Smooth muscle cell (in vitro differentiated cells): ENCODE measurements at regions not wholly inside any gene's neighbourhood (a gene's known extent, or its start where the extent isn't known, plus 50 kb on each side); places are given as distances from the start of the nearest gene placed in this dataset.

ENCODE experiments used
- DNase-seq: peaks from one replicate; lab custom pipeline; 2025; ENCODE audit not compliant: unreplicated experiment; lab: John Stamatoyannopoulos, UW
- H2AFZ ChIP-seq: fragments of 200-600 bp; sonication (generic); 2 replicates; pipeline ENCODE4 v1.6.0; 2016; ENCODE audit warnings: antibody characterized with exemption, low read depth, mild to moderate bottlenecking
- H3F3A ChIP-seq: fragments of 200-600 bp; sonication (generic); 2 replicates; pipeline ENCODE4 v1.6.0; 2017; ENCODE audit warnings: antibody characterized with exemption, low read depth
- H3K27ac ChIP-seq: fragments of 200-600 bp; sonication (generic); 2 replicates; pipeline ENCODE4 v1.5.1; 2016; ENCODE audit warnings: low read depth, mild to moderate bottlenecking
- H3K27me3 ChIP-seq: fragments of 200-600 bp; sonication (generic); 2 replicates; pipeline ENCODE4 v1.6.1; 2016; ENCODE audit warnings: low read depth, mild to moderate bottlenecking
- H3K36me3 ChIP-seq: fragments of 200-600 bp; sonication (generic); 2 replicates; pipeline ENCODE4 v1.5.1; 2016; ENCODE audit warnings: low read depth
- H3K4me1 ChIP-seq: fragments of 200-600 bp; sonication (generic); 2 replicates; pipeline ENCODE4 v1.5.1; 2016; ENCODE audit warnings: low read depth
- H3K4me2 ChIP-seq: fragments of 200-600 bp; sonication (generic); 2 replicates; pipeline ENCODE4 v1.6.0; 2016; ENCODE audit warnings: mild to moderate bottlenecking
- H3K4me3 ChIP-seq: fragments of 200-600 bp; sonication (generic); 2 replicates; pipeline ENCODE4 v1.5.1; 2016; ENCODE audit warnings: mild to moderate bottlenecking
- H3K79me2 ChIP-seq: fragments of 200-600 bp; sonication (generic); 2 replicates; pipeline ENCODE4 v1.6.0; 2016; ENCODE audit warnings: low read depth, mild to moderate bottlenecking
- H3K9ac ChIP-seq: fragments of 200-600 bp; sonication (generic); 2 replicates; pipeline ENCODE4 v1.6.0; 2016; ENCODE audit warnings: low read depth
- H3K9me3 ChIP-seq: fragments of 200-600 bp; sonication (generic); replicated peaks from 2 replicates; pipeline ENCODE4 v1.5.1; 2016; ENCODE audit warnings: low read depth
- H4K20me1 ChIP-seq: fragments of 200-600 bp; sonication (generic); 2 replicates; pipeline ENCODE4 v1.6.0; 2016; ENCODE audit warnings: low read depth
- CTCF ChIP-seq: fragments of 200-600 bp; sonication (generic); IDR thresholded peaks from 2 replicates; pipeline ENCODE4 v1.5.1; 2017; ENCODE audit warnings: borderline replicate concordance, mild to moderate bottlenecking, antibody characterized with exemption; ENCODE audit not compliant: insufficient read depth, poor library complexity, severe bottlenecking
- WGBS: methylation state at CpG from one replicate; pipeline ENCODE4 v1.1.7; 2016; ENCODE audit warnings: low lambda C conversion rate; 5-methylcytosine and 5-hydroxymethylcytosine counted together

- Histone ChIP-seq H3K27ac (no peak overlapping the region), H3F3A (no peaks in the 10 kb centered on the region), H3K9ac (no peak overlapping the region), H3K4me2 (no peak overlapping the region), H3K27me3 (no peaks in the 10 kb centered on the region), H3K4me3 (no peak overlapping the region), H3K9me3 (peaks cover 5% of the 10 kb centered on the region), H3K79me2 (no peaks in the 10 kb centered on the region), H3K36me3 (peaks cover 8% of the 10 kb centered on the region), H4K20me1 (no peaks in the 10 kb centered on the region), H3K4me1 (no peaks in the 10 kb centered on the region), H2AFZ (no peak overlapping the region)
- WGBS: 88% methylated on average over 11 of the region's 11 CpGs
- DNase-seq: no peak
- no peak for TF ChIP-seq CTCF
Measured at GRCh38 chr1:192739476-192740184, 69.2 kb upstream of the RGS2 start.

GRCh38 chr1:192740214-192740613 is 68.6 kb upstream of the RGS2 start:
- Histone ChIP-seq H3K4me2 (no peak overlapping the region), H3K36me3 (peaks cover 8% of the 10 kb centered on the region), H3K27ac (no peak overlapping the region), H2AFZ (no peak overlapping the region), H3K9me3 (peaks cover 5% of the 10 kb centered on the region), H3K4me1 (no peaks in the 10 kb centered on the region), H4K20me1 (no peaks in the 10 kb centered on the region), H3K9ac (no peak overlapping the region), H3K79me2 (no peaks in the 10 kb centered on the region), H3K4me3 (no peak overlapping the region), H3F3A (no peaks in the 10 kb centered on the region), H3K27me3 (no peaks in the 10 kb centered on the region)
- no peak for TF ChIP-seq CTCF
- no peak for DNase-seq
- 97% methylated on average over 1 of the region's 1 CpG for WGBS

- H3K9me3 ChIP-seq: peaks cover 5% of the 10 kb centered on the region
- no peak for TF ChIP-seq CTCF
- no peaks in the 10 kb centered on the region for H4K20me1 ChIP-seq
- H3K36me3 ChIP-seq: peaks cover 8% of the 10 kb centered on the region
- DNase-seq: no peak
- 99% methylated on average over 3 of the region's 3 CpGs for WGBS
- no peak overlapping the region for H2AFZ ChIP-seq
- H3F3A ChIP-seq: no peaks in the 10 kb centered on the region
- no peak overlapping the region for H3K9ac ChIP-seq
- H3K79me2 ChIP-seq: no peaks in the 10 kb centered on the region
- no peak overlapping the region for H3K4me3 ChIP-seq
- H3K4me1 ChIP-seq: no peaks in the 10 kb centered on the region
- H3K27me3 ChIP-seq: no peaks in the 10 kb centered on the region
- no peak overlapping the region for H3K4me2 ChIP-seq
- H3K27ac ChIP-seq: no peak overlapping the region
Measured at GRCh38 chr1:192741095-192741494, 67.7 kb upstream of the RGS2 start.

- no peaks in the 10 kb centered on the region for H3K27me3 ChIP-seq
- TF ChIP-seq CTCF: no peak
Measured at GRCh38 chr1:192747301-192747700, 61.5 kb upstream of the RGS2 start.

More at GRCh38 chr1:192747301-192747700, 61.5 kb upstream of the RGS2 start:
- H3K4me2 ChIP-seq: no peak overlapping the region
- H3K36me3 ChIP-seq: peaks cover 9% of the 10 kb centered on the region
- H3K4me1 ChIP-seq: no peaks in the 10 kb centered on the region
- DNase-seq: no peak
- H3K79me2 ChIP-seq: no peaks in the 10 kb centered on the region
- H3K27ac ChIP-seq: peak overlapping the region; percentile 83
- H4K20me1 ChIP-seq: no peaks in the 10 kb centered on the region
- H3K9me3 ChIP-seq: no peaks in the 10 kb centered on the region
- H3K4me3 ChIP-seq: no peak overlapping the region
- H2AFZ ChIP-seq: no peak overlapping the region
- H3F3A ChIP-seq: no peaks in the 10 kb centered on the region
- H3K9ac ChIP-seq: no peak overlapping the region
